ENCODE measurements at regions not wholly inside any gene's neighbourhood (a gene's known extent, or its start where the extent isn't known, plus 50 kb on each side); places are given as distances from the start of the nearest gene placed in this dataset.

DNA sequence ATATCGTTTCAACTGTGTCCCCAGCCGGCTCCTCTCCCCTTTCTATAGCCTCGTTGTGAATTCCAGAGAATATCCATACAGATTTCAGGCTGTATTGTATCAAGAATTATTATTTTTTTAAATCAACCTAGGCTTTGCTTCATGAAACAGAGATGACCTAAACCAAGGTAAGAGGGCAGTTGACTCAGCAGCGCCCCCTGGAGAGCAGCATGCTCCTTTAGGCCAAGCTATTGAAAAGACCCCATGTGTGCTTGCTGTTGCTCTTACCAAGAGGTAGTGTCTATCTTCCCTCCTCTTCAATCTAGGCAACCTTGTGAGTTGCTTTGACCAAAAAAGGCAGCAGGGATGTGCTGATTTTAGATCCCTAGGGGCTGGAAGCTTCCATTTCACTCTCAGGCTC is 426.7 kb upstream of the SMIM21 start:
- TF ChIP-seq, protein P1, sequence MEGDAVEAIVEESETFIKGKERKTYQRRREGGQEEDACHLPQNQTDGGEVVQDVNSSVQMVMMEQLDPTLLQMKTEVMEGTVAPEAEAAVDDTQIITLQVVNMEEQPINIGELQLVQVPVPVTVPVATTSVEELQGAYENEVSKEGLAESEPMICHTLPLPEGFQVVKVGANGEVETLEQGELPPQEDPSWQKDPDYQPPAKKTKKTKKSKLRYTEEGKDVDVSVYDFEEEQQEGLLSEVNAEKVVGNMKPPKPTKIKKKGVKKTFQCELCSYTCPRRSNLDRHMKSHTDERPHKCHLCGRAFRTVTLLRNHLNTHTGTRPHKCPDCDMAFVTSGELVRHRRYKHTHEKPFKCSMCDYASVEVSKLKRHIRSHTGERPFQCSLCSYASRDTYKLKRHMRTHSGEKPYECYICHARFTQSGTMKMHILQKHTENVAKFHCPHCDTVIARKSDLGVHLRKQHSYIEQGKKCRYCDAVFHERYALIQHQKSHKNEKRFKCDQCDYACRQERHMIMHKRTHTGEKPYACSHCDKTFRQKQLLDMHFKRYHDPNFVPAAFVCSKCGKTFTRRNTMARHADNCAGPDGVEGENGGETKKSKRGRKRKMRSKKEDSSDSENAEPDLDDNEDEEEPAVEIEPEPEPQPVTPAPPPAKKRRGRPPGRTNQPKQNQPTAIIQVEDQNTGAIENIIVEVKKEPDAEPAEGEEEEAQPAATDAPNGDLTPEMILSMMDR (IDR thresholded peaks at IDR 0.05), result peak in 1 of 6 experiments; percentile 8
- TF ChIP-seq POLR2A (IDR thresholded peaks at IDR 0.05), result no peak
